RCC 7860 (cell line): ENCODE measurements at regions not wholly inside any gene's neighbourhood (a gene's known extent, or its start where the extent isn't known, plus 50 kb on each side); places are given as distances from the start of the nearest gene placed in this dataset.

Experiments used
- DNase-seq: peaks from one replicate; pipeline ENCODE4 v3.0.0-alpha.2; 2015; ENCODE audit warnings: low spot score
- FAIRE-seq: peaks from 2 replicates; lab custom pipeline; 2012; peaks lifted over from hg19 to GRCh38; lab: Jason Lieb, UNC

DNA sequence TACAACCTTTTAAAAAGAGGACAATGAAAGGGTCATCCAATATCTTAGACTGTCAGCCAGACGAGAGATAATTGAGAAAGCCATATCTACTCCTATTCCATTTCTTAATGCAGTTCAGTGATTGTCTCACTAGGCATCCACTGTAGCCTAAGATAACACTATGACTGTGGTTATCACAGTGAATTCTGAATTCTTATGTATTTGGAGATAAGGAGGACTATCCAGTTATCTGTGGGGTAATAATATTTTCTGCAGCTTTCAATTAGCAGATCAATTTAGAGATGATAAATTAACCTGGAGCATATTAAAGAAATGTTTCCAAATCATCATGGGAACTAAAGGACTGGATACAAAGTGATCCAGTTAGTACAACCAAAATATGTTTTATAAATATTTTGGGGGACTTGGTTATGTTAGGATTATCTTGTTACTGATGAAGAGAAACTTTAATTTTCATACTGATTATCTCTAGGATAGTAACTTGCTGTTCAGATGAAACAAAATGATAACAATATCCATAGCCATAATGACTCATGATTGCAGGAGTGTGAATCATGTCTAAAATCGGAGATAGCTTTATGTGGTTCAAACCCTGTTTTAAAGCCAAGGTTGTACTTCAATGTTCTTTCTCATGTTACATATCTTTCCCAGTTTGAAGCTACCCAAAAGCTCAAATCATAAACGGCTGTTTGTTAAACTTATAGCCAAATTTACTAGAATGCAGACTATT lies 1152.0 kb downstream of the HACE1 start:
- FAIRE-seq: no peak

DNA sequence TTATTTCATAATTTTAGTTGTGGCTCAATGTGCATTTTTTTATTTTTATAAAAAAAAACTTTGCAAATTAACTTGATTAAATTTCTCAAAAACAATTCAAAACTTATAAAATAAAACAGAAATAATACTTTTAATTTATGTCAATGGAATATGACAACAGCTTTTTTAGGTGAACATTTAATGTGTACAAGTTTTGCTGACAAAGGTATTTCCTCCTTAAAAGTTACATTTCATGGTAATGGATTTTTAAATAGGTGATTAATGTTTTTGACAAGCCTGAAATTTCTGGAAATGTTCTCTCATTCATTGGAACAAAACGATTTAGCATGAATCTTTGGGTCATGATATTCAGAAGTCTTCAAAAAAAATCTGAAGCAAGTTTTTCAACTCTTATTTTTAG lies 1160.0 kb downstream of the HACE1 start:
- FAIRE-seq: no peak

More for the DNA sequence above, 1152.0 kb downstream of the HACE1 start:
- no peak for DNase-seq

GRCh38 chr6:103687430-103687829 lies 1172.3 kb downstream of the HACE1 start:
- DNase-seq: no peak
- no peak for FAIRE-seq

More for the DNA sequence above, 1160.0 kb downstream of the HACE1 start:
- no peak for DNase-seq

- DNase-seq (no peak), FAIRE-seq (no peak)
Measured at GRCh38 chr6:103680116-103680515, 1179.6 kb downstream of the HACE1 start.

GRCh38 chr6:103677290-103677689 lies 1182.4 kb downstream of the HACE1 start:
- FAIRE-seq: no peak

GRCh38 chr6:103675807-103676406 lies 1183.8 kb downstream of the HACE1 start:
- FAIRE-seq (no peak), DNase-seq (no peak)

More at GRCh38 chr6:103677290-103677689, 1182.4 kb downstream of the HACE1 start:
- no peak for DNase-seq

DNA sequence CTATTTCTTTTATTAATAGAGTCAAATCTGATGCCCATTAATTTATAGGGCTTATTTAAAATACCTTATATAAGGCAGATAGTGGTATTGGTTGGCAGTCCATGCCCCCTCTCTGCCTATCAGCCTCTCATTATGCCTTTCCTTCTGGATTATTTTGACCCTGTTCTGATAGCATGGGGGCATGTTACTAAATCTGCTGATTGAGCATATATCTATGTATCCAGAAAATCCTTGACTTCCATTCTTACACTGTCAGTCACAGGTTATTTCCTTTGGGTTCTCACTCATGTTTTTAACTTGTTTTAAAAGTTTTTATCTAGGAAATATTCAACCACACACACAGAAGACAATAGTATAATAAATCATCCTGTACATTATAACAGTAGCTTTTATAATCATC lies 1184.9 kb downstream of the HACE1 start:
- FAIRE-seq: no peak
- no peak for DNase-seq

GRCh38 chr6:103672169-103672568 lies 1187.5 kb downstream of the HACE1 start:
- DNase-seq: no peak
- FAIRE-seq: no peak

- DNase-seq (no peak), FAIRE-seq (no peak)
Measured at GRCh38 chr6:103629613-103630012, 1230.1 kb downstream of the HACE1 start.

DNA sequence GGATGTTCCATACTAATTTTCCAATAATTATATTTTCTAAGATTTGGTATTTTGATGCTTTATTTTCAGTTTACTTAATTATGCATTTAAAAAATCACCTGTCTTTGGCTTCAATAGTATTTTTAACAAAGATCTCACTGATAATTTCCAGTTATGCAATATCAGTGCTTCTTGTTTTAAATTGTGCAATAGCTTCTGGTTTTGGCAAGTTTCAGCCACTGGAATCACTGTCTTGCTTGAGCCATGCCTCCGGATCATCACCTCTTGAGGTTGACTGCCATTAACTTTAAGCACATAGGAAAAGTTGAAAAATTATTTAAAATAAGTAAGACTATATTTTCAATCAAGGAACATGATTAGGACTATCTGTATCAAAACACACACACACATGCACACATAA lies 1242.1 kb downstream of the HACE1 start:
- no peak for FAIRE-seq
- DNase-seq: no peak

- FAIRE-seq (no peak), DNase-seq (no peak)
Measured at GRCh38 chr6:103587722-103588121, 1272.0 kb downstream of the HACE1 start.

DNA sequence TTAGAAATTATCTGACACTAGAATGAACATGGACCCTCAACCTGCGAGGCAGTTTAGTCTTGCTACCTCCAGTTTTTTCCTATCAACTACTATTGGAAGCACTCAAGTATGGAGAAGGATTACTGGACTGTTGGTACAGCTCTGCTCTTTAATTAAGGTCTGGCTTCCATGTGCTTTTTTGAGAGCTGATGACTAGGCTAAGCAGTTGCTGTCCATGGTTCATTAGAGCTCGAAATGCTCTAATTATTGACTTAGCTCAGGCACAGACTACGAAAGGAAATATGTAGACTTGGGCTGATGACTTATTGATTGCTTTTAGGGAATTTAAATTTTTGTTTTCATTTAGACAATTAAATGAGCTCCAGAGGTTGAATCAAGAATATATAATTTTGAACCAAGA lies 1281.6 kb downstream of the HACE1 start:
- DNase-seq: no peak
- no peak for FAIRE-seq

- FAIRE-seq (no peak), DNase-seq (no peak)
Measured at GRCh38 chr6:103570431-103570830, 1289.3 kb downstream of the HACE1 start.

- DNase-seq: no peak
- FAIRE-seq: no peak
Measured at GRCh38 chr6:103554911-103555310, 1304.8 kb downstream of the HACE1 start.

DNA sequence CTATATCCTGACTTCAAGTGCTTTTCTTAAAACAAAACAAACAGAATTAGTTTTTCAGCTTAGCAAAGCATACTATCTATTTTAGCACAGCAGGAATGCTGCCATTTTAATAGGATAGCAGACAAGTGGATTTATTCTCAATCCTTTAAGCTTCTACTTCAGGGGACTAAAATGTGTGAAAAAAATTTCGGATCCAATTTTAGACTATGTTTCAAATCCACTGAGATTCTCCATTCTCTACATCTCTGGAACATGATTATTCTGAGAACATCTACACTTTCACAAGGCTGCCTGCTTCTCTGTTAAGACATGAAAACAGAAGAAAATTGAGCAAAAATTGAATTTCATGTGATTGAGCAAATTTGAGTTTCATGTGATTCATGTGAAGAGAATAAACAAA lies 1321.3 kb downstream of the HACE1 start:
- FAIRE-seq (no peak), DNase-seq (no peak)

DNA sequence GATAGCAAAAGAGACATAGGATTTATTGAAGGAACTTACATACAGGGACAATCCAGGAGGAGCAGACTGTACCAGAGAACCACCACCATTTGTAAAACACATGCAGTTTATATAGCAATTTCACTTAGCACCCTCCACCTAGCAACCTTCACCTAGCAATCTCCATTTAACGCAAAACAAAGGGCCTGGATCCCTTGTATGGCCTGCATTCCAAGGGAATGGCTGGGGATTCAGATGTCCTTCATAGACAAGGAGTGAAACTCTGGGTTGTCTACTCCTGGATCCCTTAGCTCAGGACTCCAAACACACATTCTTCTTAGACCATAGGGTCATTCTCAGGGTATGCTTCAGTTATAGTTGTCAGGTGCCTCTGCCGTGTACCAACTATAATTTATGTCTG lies 1324.9 kb downstream of the HACE1 start:
- FAIRE-seq: no peak
- no peak for DNase-seq

DNA sequence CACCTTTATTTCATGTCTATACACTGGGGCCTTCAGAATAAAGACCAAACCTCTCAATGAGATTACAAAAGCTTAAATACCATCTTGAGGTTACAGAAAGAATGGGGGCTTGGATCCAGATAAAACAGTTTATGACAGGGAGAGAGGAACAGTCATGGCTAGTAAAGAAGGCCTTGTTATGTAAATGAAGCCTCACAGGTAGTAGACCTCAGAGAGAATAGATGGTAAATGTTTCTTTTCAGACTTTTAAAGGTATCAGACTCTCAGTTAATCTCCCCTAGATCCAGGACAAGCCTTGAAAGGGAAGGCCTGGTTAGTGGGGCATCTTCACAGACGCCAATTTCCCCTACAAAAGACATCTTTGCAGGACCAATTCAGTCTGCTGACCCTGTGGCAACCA lies 1325.6 kb downstream of the HACE1 start:
- no peak for DNase-seq
- no peak for FAIRE-seq

GRCh38 chr6:103522045-103522444 lies 1337.7 kb downstream of the HACE1 start:
- DNase-seq (no peak), FAIRE-seq (no peak)

- FAIRE-seq (no peak), DNase-seq (no peak)
Measured at GRCh38 chr6:103516336-103516735, 1343.4 kb downstream of the HACE1 start.

DNA sequence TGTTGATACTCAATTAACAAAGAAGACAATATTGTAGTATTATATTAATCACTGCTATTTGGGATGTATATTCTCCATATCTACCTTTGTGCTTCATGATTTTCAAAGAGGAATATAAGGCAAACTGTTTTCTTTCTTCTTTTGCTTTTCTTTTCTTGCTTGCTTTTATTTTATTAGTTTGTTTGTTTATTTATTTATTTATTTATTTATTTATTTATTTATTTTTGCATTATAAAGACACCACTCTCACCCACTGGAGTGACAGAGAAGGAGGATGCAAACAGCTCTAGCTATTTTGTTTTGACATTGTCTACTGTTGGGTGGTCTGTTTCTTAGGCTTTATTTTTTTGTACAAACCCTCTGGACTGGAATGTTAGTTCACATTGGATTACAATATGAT lies 1352.7 kb downstream of the HACE1 start:
- FAIRE-seq: no peak

DNA sequence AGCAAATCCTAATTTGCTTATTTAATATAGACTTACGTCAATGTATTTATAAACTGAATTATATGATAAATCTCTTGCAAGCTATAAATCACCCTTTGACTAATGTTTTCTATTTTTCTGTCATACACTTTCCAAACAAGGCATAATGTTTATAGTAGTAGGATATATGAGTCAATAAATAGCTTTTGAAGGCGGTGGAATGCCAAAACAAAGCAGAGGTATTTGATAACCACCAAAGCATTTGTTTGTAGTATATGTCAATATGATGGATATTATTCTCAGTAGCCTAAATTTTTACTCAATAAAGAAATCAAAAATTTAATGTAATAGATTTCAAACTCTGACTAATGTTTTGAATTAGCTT lies 1354.6 kb downstream of the HACE1 start:
- FAIRE-seq (no peak), DNase-seq (no peak)

More for the DNA sequence above, 1352.7 kb downstream of the HACE1 start:
- DNase-seq: no peak

GRCh38 chr6:103504501-103505154 lies 1355.1 kb downstream of the HACE1 start:
- DNase-seq (no peak), FAIRE-seq (no peak)
